MM.1S (cell line): ENCODE measurements at regions not wholly inside any gene's neighbourhood (a gene's known extent, or its start where the extent isn't known, plus 50 kb on each side); places are given as distances from the start of the nearest gene placed in this dataset.

Source experiments
- DNase-seq: peaks from one replicate; pipeline ENCODE4 v3.0.0-alpha.2; 2015
- H2AFZ ChIP-seq: fragments of 300-600 bp; sonication (generic); 2 replicates; pipeline ENCODE4 v1.6.0; 2016; ENCODE audit warnings: antibody characterized with exemption, low read length
- H3F3A ChIP-seq: fragments of 300-600 bp; sonication (generic); 2 replicates; pipeline ENCODE4 v1.6.1; 2016; ENCODE audit warnings: mild to moderate bottlenecking, antibody characterized with exemption, low read length, moderate library complexity, mixed read lengths; ENCODE audit not compliant: insufficient read depth
- H3K27ac ChIP-seq: fragments of 300-600 bp; sonication (generic); 2 replicates; pipeline ENCODE4 v1.5.1; 2016; ENCODE audit warnings: mild to moderate bottlenecking, low read length
- H3K27me3 ChIP-seq: fragments of 300-600 bp; sonication (generic); replicated peaks from 2 replicates; pipeline ENCODE4 v1.6.0; 2016; ENCODE audit warnings: low read length; ENCODE audit not compliant: insufficient read depth
- H3K36me3 ChIP-seq: fragments of 300-600 bp; sonication (generic); replicated peaks from 2 replicates; pipeline ENCODE4 v1.6.1; 2016; ENCODE audit warnings: mild to moderate bottlenecking, low read length, mixed read lengths; ENCODE audit not compliant: insufficient read depth
- H3K4me1 ChIP-seq: fragments of 300-600 bp; sonication (generic); 2 replicates; pipeline ENCODE4 v1.6.1; 2016; ENCODE audit warnings: low read length, mixed read lengths
- H3K4me2 ChIP-seq: fragments of 300-600 bp; sonication (generic); 2 replicates; pipeline ENCODE4 v1.6.0; 2016; ENCODE audit warnings: low read depth, low read length
- H3K4me3 ChIP-seq: fragments of 300-600 bp; sonication (generic); 2 replicates; pipeline ENCODE4 v1.5.1; 2016; ENCODE audit warnings: low read length, mixed read lengths
- H3K79me2 ChIP-seq: fragments of 300-600 bp; sonication (generic); 2 replicates; pipeline ENCODE4 v1.6.1; 2016; ENCODE audit warnings: mixed run types, low read length, mixed read lengths
- H3K9ac ChIP-seq: fragments of 300-600 bp; sonication (generic); 2 replicates; pipeline ENCODE4 v1.6.1; 2016; ENCODE audit warnings: low read length, mixed read lengths
- H3K9me2 ChIP-seq: fragments of 300-600 bp; sonication (generic); replicated peaks from 2 replicates; pipeline ENCODE4 v1.6.1; 2016; ENCODE audit warnings: mild to moderate bottlenecking, low read length, mixed read lengths; ENCODE audit not compliant: insufficient read depth
- H3K9me3 ChIP-seq: fragments of 300-600 bp; sonication (generic); replicated peaks from 2 replicates; pipeline ENCODE4 v1.6.1; 2016; ENCODE audit warnings: mild to moderate bottlenecking, low read length, mixed read lengths; ENCODE audit not compliant: insufficient read depth
- H4K20me1 ChIP-seq: fragments of 300-600 bp; sonication (generic); 2 replicates; pipeline ENCODE4 v1.6.1; 2016; ENCODE audit warnings: mild to moderate bottlenecking, low read length, moderate library complexity, mixed read lengths; ENCODE audit not compliant: insufficient read depth
- EZH2 ChIP-seq: fragments of 300-600 bp; sonication (generic); optimal IDR thresholded peaks from 2 replicates; pipeline ENCODE3; 2017; ENCODE audit warnings: low read depth, mild to moderate bottlenecking, antibody characterized with exemption, low read length, mixed read lengths
- EZH2phosphoT487 ChIP-seq: fragments of 300-600 bp; sonication (generic); IDR thresholded peaks from 2 replicates; pipeline ENCODE4 v1.6.1; 2018; ENCODE audit warnings: antibody characterized with exemption, low read length
- TF ChIP-seq, protein P1 (sequence below): fragments of 300-600 bp; sonication (generic); IDR thresholded peaks from 2 replicates; pipeline ENCODE4 v1.5.1; 2016; ENCODE audit warnings: antibody characterized with exemption, low read length, mixed read lengths

DNA sequence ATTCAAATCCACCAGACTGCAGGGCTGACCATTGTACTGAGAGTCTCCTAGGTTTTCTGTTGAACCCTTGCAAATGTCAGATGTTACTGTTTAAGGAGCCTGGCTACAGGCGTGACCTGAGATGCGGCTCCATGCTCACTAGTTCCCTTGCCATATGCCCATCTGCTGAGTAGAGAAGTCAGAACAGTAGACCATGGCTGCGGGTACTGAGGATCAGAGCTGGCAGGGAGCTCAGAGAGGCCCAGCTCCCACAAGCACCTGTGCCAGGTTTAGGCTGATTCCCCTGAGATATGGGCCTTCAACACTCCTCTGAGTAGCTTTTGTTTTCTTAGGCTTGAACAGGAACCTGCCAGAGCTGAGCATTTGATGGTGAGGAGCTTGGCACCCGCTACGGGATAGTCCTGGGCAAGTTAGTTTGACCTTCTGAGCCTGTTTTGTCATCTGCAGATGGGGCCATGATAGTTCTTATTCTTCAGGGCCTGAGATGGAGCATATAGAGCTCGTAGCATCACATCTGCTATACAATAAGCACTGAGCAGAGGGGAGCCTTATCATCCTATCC lies 83.7 kb downstream of the BOD1 start:
- no peak overlapping the region for H3K27ac ChIP-seq
- H4K20me1 ChIP-seq, result no peaks in the 10 kb centered on the region
- peaks cover 14% of the 10 kb centered on the region for H3K4me1 ChIP-seq
- no peaks in the 10 kb centered on the region for H3K36me3 ChIP-seq
- no peak for DNase-seq
- H2AFZ ChIP-seq, result no peak overlapping the region
- H3K9me2 ChIP-seq, result no peaks in the 10 kb centered on the region
- H3K9ac ChIP-seq, result no peak overlapping the region
- no peak for TF ChIP-seq EZH2phosphoT487
- no peak for TF ChIP-seq EZH2
- TF ChIP-seq, protein P1, sequence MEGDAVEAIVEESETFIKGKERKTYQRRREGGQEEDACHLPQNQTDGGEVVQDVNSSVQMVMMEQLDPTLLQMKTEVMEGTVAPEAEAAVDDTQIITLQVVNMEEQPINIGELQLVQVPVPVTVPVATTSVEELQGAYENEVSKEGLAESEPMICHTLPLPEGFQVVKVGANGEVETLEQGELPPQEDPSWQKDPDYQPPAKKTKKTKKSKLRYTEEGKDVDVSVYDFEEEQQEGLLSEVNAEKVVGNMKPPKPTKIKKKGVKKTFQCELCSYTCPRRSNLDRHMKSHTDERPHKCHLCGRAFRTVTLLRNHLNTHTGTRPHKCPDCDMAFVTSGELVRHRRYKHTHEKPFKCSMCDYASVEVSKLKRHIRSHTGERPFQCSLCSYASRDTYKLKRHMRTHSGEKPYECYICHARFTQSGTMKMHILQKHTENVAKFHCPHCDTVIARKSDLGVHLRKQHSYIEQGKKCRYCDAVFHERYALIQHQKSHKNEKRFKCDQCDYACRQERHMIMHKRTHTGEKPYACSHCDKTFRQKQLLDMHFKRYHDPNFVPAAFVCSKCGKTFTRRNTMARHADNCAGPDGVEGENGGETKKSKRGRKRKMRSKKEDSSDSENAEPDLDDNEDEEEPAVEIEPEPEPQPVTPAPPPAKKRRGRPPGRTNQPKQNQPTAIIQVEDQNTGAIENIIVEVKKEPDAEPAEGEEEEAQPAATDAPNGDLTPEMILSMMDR, result no peak
- no peak overlapping the region for H3K4me3 ChIP-seq
- no peaks in the 10 kb centered on the region for H3K9me3 ChIP-seq
- H3K4me2 ChIP-seq, result no peak overlapping the region
- no peaks in the 10 kb centered on the region for H3F3A ChIP-seq
- H3K79me2 ChIP-seq, result no peaks in the 10 kb centered on the region
- H3K27me3 ChIP-seq, result no peaks in the 10 kb centered on the region

DNA sequence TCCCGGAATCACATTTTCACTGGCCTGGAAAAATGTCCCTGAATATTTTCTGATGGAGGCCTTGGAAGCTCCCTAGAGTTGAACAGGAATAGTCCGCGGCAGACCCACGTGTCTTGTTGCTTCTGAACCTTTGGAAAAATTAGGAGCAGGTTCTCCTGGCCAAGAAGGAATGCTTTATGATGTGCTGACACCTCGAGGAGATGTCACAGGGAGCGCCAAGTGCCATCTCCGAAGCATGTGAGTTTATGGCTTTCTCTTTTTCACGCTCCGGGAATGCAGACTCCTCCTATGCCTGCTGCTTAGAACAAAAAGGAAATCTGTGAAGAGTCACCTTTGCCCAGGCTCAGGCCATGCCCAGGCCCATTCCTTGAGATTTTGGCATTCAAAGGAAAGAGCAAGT lies 84.6 kb downstream of the BOD1 start:
- H3K27me3 ChIP-seq, result no peaks in the 10 kb centered on the region
- no peak overlapping the region for H3K27ac ChIP-seq
- no peak overlapping the region for H3K4me2 ChIP-seq

DNA sequence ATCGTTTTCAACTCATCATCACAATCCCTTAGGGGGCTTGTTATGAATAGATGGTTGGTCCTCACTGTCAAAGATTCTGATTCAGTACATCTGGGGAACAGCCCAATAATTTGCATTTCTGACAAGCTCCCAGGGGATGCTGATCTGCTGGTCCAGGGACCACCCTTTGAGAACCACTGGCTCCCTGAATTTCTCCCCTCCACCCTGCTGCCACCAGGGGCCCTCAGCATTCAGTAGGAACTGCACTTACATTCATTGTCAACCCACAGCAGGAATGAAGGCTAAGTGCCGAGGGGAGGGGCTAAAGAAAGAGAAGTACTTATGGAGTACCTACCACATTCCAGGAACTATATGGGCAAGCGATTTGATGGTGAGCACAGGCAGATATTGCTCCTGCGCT lies 85.9 kb downstream of the BOD1 start:
- H3K9ac ChIP-seq, result no peak overlapping the region
- no peaks in the 10 kb centered on the region for H3K36me3 ChIP-seq
- no peak overlapping the region for H3K27ac ChIP-seq
- H4K20me1 ChIP-seq, result no peaks in the 10 kb centered on the region
- H3K4me3 ChIP-seq, result no peak overlapping the region
- no peak overlapping the region for H2AFZ ChIP-seq
- H3K9me3 ChIP-seq, result no peaks in the 10 kb centered on the region
- no peaks in the 10 kb centered on the region for H3K27me3 ChIP-seq
- no peak overlapping the region for H3K4me2 ChIP-seq
- H3K79me2 ChIP-seq, result no peaks in the 10 kb centered on the region
- H3K9me2 ChIP-seq, result no peaks in the 10 kb centered on the region
- H3K4me1 ChIP-seq, result no peaks in the 10 kb centered on the region
- no peaks in the 10 kb centered on the region for H3F3A ChIP-seq
- DNase-seq, result no peak
- TF ChIP-seq, protein P1, result no peak
- TF ChIP-seq EZH2 (no peak), EZH2phosphoT487 (no peak)

More for the DNA sequence above, 84.6 kb downstream of the BOD1 start:
- Histone ChIP-seq H2AFZ (no peak overlapping the region), H3K9me3 (no peaks in the 10 kb centered on the region), H3K9ac (no peak overlapping the region), H3K36me3 (no peaks in the 10 kb centered on the region), H3F3A (no peaks in the 10 kb centered on the region), H3K4me1 (peaks cover 10% of the 10 kb centered on the region), H4K20me1 (no peaks in the 10 kb centered on the region), H3K79me2 (no peaks in the 10 kb centered on the region), H3K9me2 (no peaks in the 10 kb centered on the region), H3K4me3 (no peak overlapping the region)
- no peak for TF ChIP-seq EZH2
- TF ChIP-seq, protein P1, result no peak
- no peak for TF ChIP-seq EZH2phosphoT487
- DNase-seq, result no peak
